ENCODE measurements at regions not wholly inside any gene's neighbourhood (a gene's known extent, or its start where the extent isn't known, plus 50 kb on each side); places are given as distances from the start of the nearest gene placed in this dataset.
"Not testable (repeated sequence)": the region's sequence is repeated elsewhere in the genome, so short reads cannot be mapped to it uniquely, and the experiment has no call there.

GRCh38 chr9:34907044-34907443 lies 51.0 kb upstream of the PHF24 start:
- no peak for DNase-seq (ENCODE audit: low read depth)

GRCh38 chr9:34899535-34900158 lies 58.4 kb upstream of the PHF24 start:
- peak; percentile 53 for DNase-seq (ENCODE audit: low read depth)

- no peak for DNase-seq (ENCODE audit: low read depth)
Measured at GRCh38 chr9:34898846-34899245, 59.2 kb upstream of the PHF24 start.

- DNase-seq (ENCODE audit: low read depth) = no peak
Measured at GRCh38 chr9:34896112-34896511, 62.0 kb upstream of the PHF24 start.

DNA sequence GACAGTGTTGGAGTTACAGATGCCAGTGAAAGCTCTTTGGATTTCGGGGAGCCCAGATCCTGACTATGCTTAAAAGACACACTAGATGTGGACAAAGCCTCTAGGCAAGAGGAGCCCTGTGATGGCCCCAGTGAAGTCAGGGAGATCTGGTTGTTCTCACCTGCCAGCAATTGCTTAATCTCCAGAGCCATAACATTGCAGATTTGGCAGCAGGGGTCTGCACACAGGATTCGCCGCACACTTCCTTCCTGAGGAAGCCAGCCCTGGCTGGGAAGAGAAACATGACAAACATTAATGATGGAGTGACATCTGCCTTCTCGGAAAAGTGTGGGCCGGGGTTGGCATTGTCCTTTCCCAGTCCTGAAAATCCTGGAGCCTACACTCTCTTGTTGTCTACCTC lies 65.2 kb upstream of the PHF24 start:
- DNase-seq (ENCODE audit: low read depth) = no peak

DNA sequence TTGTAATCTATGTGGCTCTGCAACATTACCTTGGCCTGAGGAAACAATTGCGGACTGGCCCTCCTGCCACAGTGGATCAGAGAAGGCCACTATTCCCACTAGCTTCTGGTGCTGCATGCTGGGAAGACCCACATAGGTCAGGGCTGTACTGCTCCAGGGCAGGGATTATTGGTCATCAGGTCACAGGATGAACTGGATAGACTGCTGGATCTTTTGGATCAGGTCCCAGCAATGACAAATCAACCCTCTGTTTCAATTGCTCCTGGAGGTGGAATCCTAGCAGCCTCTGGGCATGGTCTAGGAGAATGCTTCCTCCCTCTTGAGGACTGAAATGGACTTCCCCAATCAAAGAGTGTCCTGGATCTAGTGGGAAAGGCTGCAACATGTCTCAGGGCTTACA lies 66.7 kb upstream of the PHF24 start:
- DNase-seq (ENCODE audit: low read depth) = no peak

DNA sequence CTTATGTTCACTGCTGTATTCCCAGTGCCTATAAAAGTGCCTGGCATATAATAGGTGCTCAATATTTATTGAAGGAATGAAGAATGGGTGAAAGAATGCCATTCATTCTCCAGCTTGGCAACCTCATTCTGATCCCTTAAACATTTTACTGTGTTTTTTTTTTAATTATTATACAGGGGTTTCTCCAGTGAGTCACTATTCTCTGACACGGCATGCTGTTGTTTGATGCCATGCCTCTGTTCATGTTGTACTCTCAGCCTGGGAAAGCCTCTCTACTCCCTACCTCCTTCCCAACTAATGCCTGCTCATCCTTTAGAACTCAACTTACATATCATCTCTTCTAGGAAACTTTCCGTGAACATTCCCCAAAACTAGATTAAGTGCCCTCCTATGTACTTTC lies 70.2 kb upstream of the PHF24 start:
- DNase-seq (ENCODE audit: low read depth) = no peak

- no peak for DNase-seq (ENCODE audit: low read depth)
Measured at GRCh38 chr9:34884747-34885189, 73.3 kb upstream of the PHF24 start.

DNA sequence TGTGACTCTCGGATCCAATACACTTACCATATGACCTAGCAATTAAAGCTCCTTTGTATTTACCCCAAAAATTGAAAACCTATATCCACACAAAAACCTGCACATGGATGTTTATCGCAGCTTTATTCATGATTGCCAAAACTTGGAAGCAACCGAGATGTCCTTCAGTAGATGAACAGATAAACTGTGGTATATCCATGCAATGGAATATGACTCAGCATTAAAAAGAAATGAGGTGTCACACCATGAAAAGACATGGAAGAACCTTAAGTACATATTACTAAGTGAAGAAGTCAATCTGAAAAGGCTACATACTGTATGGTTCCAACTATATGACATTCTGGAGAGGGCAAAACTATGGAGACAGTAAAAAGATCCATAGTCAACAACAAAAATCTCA lies 82.0 kb upstream of the PHF24 start:
- DNase-seq (ENCODE audit: low read depth) = no peak

GRCh38 chr9:34869390-34869789 lies 88.7 kb upstream of the PHF24 start:
- no peak for DNase-seq (ENCODE audit: low read depth)

DNA sequence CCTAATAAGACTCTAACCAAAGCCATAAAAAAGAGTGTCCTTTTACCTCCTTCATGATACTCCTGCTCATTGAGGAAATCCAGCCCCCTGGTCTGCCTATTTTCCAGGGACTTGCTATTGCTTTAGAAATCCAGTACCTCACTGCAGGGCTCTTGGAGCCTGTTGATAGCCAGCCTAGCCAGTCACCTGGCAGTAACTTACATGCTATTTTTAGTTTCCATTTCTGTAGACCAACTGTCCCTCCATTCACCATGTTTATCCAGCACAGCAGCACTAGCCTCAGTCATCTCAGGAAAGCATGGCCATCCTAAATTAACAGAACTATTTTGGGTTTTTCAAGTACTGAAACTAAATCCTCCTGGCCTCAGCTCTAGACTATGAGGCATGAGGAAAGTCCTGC lies 91.5 kb upstream of the PHF24 start:
- DNase-seq (ENCODE audit: low read depth) = no peak

GRCh38 chr9:34863426-34863825 lies 94.7 kb upstream of the PHF24 start:
- no peak for DNase-seq (ENCODE audit: low read depth)

- no peak for DNase-seq (ENCODE audit: low read depth)
Measured at GRCh38 chr9:34862836-34863235, 95.2 kb upstream of the PHF24 start.

GRCh38 chr9:34862043-34862442 lies 96.0 kb upstream of the PHF24 start:
- DNase-seq (ENCODE audit: low read depth) = no peak

DNA sequence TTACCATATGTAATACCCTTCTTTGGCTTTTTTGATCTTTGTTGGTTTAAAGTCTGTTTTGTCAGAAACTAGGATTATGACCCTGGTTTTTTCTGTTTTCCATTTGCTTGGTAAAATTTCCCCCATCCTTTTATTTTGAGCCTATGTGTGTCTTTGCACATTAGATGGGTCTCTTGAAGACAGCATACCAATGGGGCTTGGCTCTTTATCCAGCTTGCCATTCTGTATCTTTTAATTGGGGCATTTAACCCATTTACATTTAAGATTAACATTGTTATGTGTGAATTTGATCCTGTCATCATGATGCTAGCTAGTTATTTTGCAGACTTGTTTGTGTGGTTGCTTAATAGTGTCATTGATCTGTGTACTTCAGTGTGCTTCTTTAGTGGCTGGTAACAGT lies 103.1 kb upstream of the PHF24 start:
- not testable (repeated sequence) for DNase-seq (ENCODE audit: low read depth)

- no peak for DNase-seq (ENCODE audit: low read depth)
Measured at GRCh38 chr9:34830068-34830467, 120.1 kb upstream of the CCL21 start.

DNA sequence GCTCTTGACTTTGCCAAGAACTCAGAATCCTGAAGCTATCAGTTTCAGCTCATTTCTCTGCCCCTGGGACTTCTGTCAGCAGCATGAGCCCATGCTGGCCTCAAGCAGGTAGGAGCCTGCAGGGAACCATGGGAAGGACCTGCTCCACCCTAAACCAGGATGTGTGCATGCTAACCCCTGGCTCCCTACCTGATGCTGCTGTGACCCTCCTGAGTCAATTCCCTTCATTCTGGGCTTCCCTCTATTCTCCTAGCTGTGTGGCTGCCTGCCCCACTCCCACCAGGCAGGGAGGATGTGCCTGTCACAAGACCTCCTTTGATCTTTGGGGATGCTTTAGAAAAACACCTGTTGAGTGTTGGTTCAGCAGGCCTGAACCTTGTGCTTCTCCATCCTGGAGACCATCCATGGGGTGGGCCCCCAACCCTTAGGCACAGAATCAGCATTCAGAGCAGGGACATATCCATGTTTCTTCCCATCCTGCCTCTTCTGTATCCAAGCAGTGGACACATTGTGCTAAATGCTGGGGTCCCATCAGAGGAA lies 117.1 kb upstream of the CCL21 start:
- DNase-seq (ENCODE audit: low read depth) = no peak

- DNase-seq (ENCODE audit: low read depth) = no peak
Measured at GRCh38 chr9:34825775-34826174, 115.8 kb upstream of the CCL21 start.

- no peak for DNase-seq (ENCODE audit: low read depth)
Measured at GRCh38 chr9:34823778-34824177, 113.8 kb upstream of the CCL21 start.

- DNase-seq (ENCODE audit: low read depth) = no peak
Measured at GRCh38 chr9:34810187-34810524, 100.2 kb upstream of the CCL21 start.

DNA sequence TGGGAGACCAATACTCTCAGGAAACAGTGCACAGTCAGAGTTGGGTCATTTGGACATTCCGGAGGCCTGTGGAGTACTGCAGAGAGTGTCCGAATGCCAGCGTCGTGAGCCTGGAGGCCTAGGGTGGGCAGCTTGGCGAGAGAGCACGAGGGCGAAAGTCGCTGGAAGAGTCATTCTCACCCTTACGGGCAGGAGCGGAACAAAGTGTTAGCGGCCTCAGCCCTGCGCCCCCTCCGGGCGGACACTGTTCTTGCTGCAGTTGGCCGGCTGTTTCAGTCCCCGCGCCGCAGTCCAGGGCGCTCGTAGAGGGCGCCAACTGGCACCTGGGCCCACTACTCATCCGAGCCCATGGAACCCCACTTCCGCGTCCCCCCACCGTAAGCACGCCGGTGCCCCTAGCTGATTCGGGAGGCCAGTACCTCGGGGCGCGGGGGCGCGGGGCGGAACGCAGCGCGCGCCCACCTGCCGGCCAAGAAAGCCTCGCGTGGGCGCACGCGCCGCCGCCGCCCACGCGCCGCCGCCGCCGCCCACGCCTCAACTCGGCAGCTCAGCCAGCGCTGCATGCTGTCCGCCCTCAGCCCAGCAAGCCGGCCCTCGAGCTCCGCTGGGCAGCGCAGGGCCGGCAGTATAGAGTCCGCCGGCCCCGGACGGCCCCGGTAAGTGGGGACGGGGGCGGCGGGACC lies 99.7 kb upstream of the CCL21 start:
- no peak for DNase-seq (ENCODE audit: low read depth)

DNA sequence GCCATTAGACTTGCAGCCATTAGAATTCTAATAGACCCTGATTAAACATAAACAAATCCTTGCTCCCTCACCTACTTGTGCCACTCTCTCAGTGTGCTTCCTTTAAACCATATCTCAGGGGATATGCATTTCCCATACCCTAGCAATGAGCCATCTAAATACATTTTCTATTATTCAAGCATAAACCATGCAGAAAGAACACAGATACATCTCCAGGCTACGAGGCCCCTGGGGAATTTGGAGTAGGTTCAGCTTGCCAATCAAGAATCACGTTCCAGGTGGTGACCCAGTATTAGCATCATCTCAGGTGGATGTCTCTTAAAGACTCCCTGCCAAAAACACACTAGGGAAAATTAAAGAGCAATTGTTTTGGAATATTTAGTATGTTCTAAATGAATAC lies 93.0 kb upstream of the CCL21 start:
- no peak for DNase-seq (ENCODE audit: low read depth)

- DNase-seq (ENCODE audit: low read depth) = no peak
Measured at GRCh38 chr9:34797367-34797766, 87.4 kb upstream of the CCL21 start.

DNA sequence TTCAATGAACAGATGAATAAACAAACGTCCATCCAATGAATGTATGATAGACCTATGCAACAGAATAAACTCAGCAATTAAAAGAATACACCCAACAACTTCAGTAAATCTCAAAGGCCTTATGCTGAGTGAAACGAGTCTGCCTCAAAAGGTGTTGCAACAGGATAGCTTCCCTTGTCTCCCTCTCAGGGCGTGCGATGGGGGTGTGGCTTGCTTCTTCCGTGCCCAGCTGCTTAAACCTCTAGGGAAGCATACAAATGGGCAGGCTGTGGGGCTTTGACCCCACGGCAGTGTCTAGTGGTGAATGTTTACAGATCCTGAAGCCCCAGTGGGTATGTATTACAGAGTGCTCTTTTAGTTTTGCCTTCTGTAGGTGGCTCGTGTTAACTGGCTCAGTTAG lies 87.0 kb upstream of the CCL21 start:
- no peak for DNase-seq (ENCODE audit: low read depth)

Measured in stimulated activated CD8-positive, alpha-beta memory T cell treated with anti-CD3 and anti-CD28 coated beads, Interleukin-12 subunit alpha, Interleukin-12 subunit beta, amount 100 ng/mL, for 4 hours (primary cell).